ENCODE measurements at regions not wholly inside any gene's neighbourhood (a gene's known extent, or its start where the extent isn't known, plus 50 kb on each side); places are given as distances from the start of the nearest gene placed in this dataset.

DNA sequence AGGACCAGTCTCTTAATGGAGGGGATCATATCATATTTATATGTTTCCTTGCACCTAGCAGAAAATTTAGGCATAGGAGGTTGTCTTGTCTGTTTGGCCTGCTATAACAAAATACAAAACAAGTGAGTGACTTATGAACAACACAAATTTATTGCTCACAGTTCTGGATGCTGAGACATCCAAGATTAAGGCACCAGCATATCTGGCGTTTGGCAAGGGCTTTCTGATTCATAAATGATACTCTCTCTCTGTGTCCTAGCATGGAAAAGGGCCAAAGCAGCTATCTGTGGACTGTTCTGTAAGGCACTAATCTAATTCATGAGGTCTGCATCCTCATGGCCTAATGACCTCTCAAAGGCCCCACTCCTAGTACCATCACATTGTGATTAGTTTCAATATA lies 683.0 kb downstream of the NR2F2 start:
- H3K36me3 ChIP-seq, result no peaks in the 10 kb centered on the region
- DNase-seq, result no peak
- WGBS, 4 donors, result 81 to 89% (median 83%) methylated on average over 1 of the region's 1 CpG
- intact Hi-C loops (cut with DNase I), result no loop called here
- TF ChIP-seq, protein P1, sequence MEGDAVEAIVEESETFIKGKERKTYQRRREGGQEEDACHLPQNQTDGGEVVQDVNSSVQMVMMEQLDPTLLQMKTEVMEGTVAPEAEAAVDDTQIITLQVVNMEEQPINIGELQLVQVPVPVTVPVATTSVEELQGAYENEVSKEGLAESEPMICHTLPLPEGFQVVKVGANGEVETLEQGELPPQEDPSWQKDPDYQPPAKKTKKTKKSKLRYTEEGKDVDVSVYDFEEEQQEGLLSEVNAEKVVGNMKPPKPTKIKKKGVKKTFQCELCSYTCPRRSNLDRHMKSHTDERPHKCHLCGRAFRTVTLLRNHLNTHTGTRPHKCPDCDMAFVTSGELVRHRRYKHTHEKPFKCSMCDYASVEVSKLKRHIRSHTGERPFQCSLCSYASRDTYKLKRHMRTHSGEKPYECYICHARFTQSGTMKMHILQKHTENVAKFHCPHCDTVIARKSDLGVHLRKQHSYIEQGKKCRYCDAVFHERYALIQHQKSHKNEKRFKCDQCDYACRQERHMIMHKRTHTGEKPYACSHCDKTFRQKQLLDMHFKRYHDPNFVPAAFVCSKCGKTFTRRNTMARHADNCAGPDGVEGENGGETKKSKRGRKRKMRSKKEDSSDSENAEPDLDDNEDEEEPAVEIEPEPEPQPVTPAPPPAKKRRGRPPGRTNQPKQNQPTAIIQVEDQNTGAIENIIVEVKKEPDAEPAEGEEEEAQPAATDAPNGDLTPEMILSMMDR (IDR thresholded peaks at IDR 0.05), result no peak
- no peak for TF ChIP-seq POLR2A (IDR thresholded peaks at IDR 0.05)
- H3K4me3 ChIP-seq, result no peak overlapping the region
- H3K9me3 ChIP-seq, result peaks cover 0 to 22% (median 7%) of the 10 kb centered on the region in 12 donors
- H3K4me1 ChIP-seq, result no peaks in the 10 kb centered on the region
- H3K27ac ChIP-seq, result no peak overlapping the region
- H3K27me3 ChIP-seq, result no peaks in the 10 kb centered on the region
- ATAC-seq, result no peak

DNA sequence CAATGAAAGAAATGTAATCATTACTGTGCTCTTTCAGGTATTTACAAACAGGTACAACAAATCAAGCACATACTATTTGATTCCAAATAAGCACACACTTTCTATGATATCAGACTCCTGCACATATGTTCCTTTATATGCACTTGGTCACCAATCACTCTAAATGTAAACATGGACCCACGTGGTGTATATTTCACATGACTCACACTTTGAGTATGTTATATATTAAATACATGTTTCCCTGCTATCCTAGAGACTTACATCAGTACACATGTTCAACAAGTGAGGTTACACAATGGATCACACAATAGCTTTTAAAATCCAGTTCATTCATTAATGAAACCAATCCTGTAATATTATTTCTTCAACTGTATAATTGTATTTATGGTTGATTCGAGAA lies 683.5 kb downstream of the NR2F2 start:
- no peak for TF ChIP-seq POLR2A (IDR thresholded peaks at IDR 0.05)
- TF ChIP-seq, protein P1 (IDR thresholded peaks at IDR 0.05), result no peak
- Histone ChIP-seq H3K9me3 (peaks cover 0 to 24% (median 7%) of the 10 kb centered on the region in 12 donors), H3K27me3 (no peaks in the 10 kb centered on the region), H3K36me3 (no peaks in the 10 kb centered on the region), H3K4me1 (no peaks in the 10 kb centered on the region), H3K4me3 (no peak overlapping the region), H3K27ac (no peak overlapping the region)
- WGBS, 4 donors, result 47 to 60% (median 52%) methylated on average over 2 of the region's 2 CpGs
- intact Hi-C loops (cut with DNase I), result no loop called here
- no peak for DNase-seq
- ATAC-seq, result no peak

DNA sequence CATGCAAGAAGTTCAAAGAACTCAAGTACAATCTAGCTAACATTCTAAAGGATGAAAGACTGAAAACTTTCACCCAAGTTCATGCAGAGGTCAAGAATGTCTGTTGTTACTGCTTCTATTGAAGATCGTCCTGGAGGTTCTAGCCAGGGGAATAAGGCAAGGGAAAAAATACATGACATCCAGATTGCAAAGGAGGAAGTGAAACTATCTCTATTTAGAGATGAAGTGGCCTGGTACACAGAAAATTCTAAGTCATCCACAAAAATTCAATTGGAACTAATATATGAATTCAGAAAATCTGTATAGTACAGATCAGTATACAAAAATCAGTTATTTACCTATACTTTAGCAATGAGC lies 693.0 kb downstream of the NR2F2 start:
- WGBS, 4 donors, result 13 to 26% (median 21%) methylated on average over 1 of the region's 1 CpG
- intact Hi-C loops (cut with DNase I), result no loop called here

DNA sequence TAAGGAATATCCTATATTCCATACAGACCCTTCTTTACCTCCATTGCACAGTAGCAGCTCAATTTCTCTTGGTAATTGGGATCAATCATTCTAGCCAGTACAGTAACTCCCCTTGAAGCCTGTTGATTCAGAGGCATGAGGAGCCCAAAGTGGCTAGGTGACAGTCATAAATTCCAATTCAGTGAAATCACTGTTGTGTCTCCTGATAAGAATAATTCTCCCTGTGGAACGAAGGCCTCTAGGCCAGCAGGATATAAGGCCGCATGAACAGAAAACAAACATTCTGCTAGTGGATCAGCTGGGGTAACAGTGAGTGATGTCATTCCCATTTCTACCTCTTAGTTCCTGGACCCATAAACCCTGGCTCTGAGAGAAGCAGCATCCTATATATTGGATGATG lies 696.3 kb downstream of the NR2F2 start:
- TF ChIP-seq, protein P1 (IDR thresholded peaks at IDR 0.05), result no peak
- no peak for TF ChIP-seq POLR2A (IDR thresholded peaks at IDR 0.05)
- intact Hi-C loops (cut with DNase I), result no loop called here
- Histone ChIP-seq H3K27ac (no peak overlapping the region), H3K4me3 (no peak overlapping the region), H3K4me1 (no peaks in the 10 kb centered on the region), H3K36me3 (no peaks in the 10 kb centered on the region), H3K9me3 (peaks cover 0 to 23% (median 6%) of the 10 kb centered on the region in 12 donors), H3K27me3 (no peaks in the 10 kb centered on the region)
- DNase-seq (no peak), ATAC-seq (no peak)
- WGBS, 4 donors, result 28 to 48% (median 34%) methylated on average over 2 of the region's 2 CpGs

More for the DNA sequence above, 693.0 kb downstream of the NR2F2 start:
- ATAC-seq (no peak), DNase-seq (no peak)
- Histone ChIP-seq H3K36me3 (no peaks in the 10 kb centered on the region), H3K9me3 (peaks cover 0 to 3% (median 0%) of the 10 kb centered on the region in 12 donors), H3K27me3 (no peaks in the 10 kb centered on the region), H3K27ac (no peak overlapping the region), H3K4me3 (no peak overlapping the region), H3K4me1 (no peaks in the 10 kb centered on the region)
- no peak for TF ChIP-seq POLR2A (IDR thresholded peaks at IDR 0.05)
- TF ChIP-seq, protein P1 (IDR thresholded peaks at IDR 0.05), result no peak

Measured in heart left ventricle (tissue), 16 donors.